Panc1 (cell line): ENCODE measurements at regions not wholly inside any gene's neighbourhood (a gene's known extent, or its start where the extent isn't known, plus 50 kb on each side); places are given as distances from the start of the nearest gene placed in this dataset.

Experiments used
- POLR2AphosphoS5 ChIP-seq: IDR thresholded peaks from 2 replicates; pipeline ENCODE4 v1.6.1; 2012; ENCODE audit warnings: mild to moderate bottlenecking, low read depth, low read length, moderate library complexity
- SIN3A ChIP-seq: IDR thresholded peaks from 2 replicates; pipeline ENCODE4 v1.6.1; 2012; ENCODE audit warnings: low read depth, mild to moderate bottlenecking, low read length, moderate library complexity, borderline replicate concordance; ENCODE audit not compliant: insufficient read depth
- TF ChIP-seq, protein P1 (sequence below): fragments of 450-650 bp; IDR thresholded peaks from 2 replicates; pipeline ENCODE4 v1.5.1; 2017; ENCODE audit warnings: mild to moderate bottlenecking
- TF ChIP-seq, protein P2 (sequence below), 2 experiments: IDR thresholded peaks; 2 replicates each; pipeline ENCODE4 v1.6.1; 2011 to 2012; ENCODE audit warnings: low read depth in 2 of 2, control low read depth in 1 of 2, low read length in 1 of 2, mild to moderate bottlenecking in 1 of 2, moderate library complexity in 1 of 2; ENCODE audit not compliant: insufficient read depth in 1 of 2

DNA sequence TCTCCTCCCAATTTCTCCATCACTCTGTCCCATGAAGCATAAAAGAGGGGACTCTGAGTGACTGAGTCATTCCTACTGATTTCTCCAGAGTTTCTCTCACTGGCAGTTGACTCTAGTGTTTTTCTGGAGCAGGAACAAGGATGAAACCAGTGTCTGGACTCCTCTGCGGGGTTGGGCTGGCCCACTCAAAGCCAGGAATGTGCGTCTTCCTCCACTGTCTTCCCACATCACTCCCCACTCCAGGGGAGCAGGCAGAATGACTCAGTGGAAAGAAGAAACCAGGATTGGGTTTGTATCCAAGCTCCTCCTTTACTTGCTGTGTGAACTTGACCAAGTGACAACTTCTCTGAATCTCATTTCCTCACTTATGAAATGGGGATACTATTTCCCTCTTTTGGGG lies 497.5 kb upstream of the SALL1 start:
- no peak for TF ChIP-seq POLR2AphosphoS5
- TF ChIP-seq, protein P1, sequence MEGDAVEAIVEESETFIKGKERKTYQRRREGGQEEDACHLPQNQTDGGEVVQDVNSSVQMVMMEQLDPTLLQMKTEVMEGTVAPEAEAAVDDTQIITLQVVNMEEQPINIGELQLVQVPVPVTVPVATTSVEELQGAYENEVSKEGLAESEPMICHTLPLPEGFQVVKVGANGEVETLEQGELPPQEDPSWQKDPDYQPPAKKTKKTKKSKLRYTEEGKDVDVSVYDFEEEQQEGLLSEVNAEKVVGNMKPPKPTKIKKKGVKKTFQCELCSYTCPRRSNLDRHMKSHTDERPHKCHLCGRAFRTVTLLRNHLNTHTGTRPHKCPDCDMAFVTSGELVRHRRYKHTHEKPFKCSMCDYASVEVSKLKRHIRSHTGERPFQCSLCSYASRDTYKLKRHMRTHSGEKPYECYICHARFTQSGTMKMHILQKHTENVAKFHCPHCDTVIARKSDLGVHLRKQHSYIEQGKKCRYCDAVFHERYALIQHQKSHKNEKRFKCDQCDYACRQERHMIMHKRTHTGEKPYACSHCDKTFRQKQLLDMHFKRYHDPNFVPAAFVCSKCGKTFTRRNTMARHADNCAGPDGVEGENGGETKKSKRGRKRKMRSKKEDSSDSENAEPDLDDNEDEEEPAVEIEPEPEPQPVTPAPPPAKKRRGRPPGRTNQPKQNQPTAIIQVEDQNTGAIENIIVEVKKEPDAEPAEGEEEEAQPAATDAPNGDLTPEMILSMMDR, result no peak
- TF ChIP-seq, protein P2, sequence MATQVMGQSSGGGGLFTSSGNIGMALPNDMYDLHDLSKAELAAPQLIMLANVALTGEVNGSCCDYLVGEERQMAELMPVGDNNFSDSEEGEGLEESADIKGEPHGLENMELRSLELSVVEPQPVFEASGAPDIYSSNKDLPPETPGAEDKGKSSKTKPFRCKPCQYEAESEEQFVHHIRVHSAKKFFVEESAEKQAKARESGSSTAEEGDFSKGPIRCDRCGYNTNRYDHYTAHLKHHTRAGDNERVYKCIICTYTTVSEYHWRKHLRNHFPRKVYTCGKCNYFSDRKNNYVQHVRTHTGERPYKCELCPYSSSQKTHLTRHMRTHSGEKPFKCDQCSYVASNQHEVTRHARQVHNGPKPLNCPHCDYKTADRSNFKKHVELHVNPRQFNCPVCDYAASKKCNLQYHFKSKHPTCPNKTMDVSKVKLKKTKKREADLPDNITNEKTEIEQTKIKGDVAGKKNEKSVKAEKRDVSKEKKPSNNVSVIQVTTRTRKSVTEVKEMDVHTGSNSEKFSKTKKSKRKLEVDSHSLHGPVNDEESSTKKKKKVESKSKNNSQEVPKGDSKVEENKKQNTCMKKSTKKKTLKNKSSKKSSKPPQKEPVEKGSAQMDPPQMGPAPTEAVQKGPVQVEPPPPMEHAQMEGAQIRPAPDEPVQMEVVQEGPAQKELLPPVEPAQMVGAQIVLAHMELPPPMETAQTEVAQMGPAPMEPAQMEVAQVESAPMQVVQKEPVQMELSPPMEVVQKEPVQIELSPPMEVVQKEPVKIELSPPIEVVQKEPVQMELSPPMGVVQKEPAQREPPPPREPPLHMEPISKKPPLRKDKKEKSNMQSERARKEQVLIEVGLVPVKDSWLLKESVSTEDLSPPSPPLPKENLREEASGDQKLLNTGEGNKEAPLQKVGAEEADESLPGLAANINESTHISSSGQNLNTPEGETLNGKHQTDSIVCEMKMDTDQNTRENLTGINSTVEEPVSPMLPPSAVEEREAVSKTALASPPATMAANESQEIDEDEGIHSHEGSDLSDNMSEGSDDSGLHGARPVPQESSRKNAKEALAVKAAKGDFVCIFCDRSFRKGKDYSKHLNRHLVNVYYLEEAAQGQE (IDR thresholded peaks at IDR 0.05; ENCODE audit: insufficient read depth in 1 of 2, low read depth in 2 of 2, low read length in 1 of 2), result no peak
- TF ChIP-seq SIN3A, result no peak
